ENCODE measurements at regions not wholly inside any gene's neighbourhood (a gene's known extent, or its start where the extent isn't known, plus 50 kb on each side); places are given as distances from the start of the nearest gene placed in this dataset.

GRCh38 chr4:56241500-56241899 lies 145.8 kb downstream of the AASDH start:
- DNase-seq (ENCODE audit: low read depth in 2 of 2), result no peak

GRCh38 chr4:56240554-56241174 lies 146.6 kb downstream of the AASDH start:
- no peak for DNase-seq (ENCODE audit: low read depth in 2 of 2)

- DNase-seq (ENCODE audit: low read depth in 2 of 2), result no peak
These were observed 149.0 kb downstream of the AASDH start for GRCh38 chr4:56238251-56238650.

- DNase-seq (ENCODE audit: low read depth in 2 of 2), result no peak
These were observed 151.6 kb downstream of the AASDH start for GRCh38 chr4:56235725-56236124.

GRCh38 chr4:56235011-56235410 lies 152.3 kb downstream of the AASDH start:
- no peak for DNase-seq (ENCODE audit: low read depth in 2 of 2)

GRCh38 chr4:56234098-56234497 lies 153.2 kb downstream of the AASDH start:
- no peak for DNase-seq (ENCODE audit: low read depth in 2 of 2)

GRCh38 chr4:56231410-56231809 lies 155.9 kb downstream of the AASDH start:
- DNase-seq (ENCODE audit: low read depth in 2 of 2), result no peak

GRCh38 chr4:56229947-56230346 lies 157.3 kb downstream of the AASDH start:
- no peak for DNase-seq (ENCODE audit: low read depth in 2 of 2)

GRCh38 chr4:56227301-56227835 lies 159.9 kb downstream of the AASDH start:
- DNase-seq (ENCODE audit: low read depth in 2 of 2), result no peak

GRCh38 chr4:56226579-56226978 lies 160.7 kb downstream of the AASDH start:
- no peak for DNase-seq (ENCODE audit: low read depth in 2 of 2)

GRCh38 chr4:56224641-56225040 lies 162.7 kb downstream of the AASDH start:
- DNase-seq (ENCODE audit: low read depth in 2 of 2), result no peak

GRCh38 chr4:56222514-56222913 lies 164.8 kb downstream of the AASDH start:
- DNase-seq (ENCODE audit: low read depth in 2 of 2), result no peak

- no peak for DNase-seq (ENCODE audit: low read depth in 2 of 2)
These were observed 167.0 kb downstream of the AASDH start for GRCh38 chr4:56220261-56220660.

GRCh38 chr4:56219447-56219846 lies 167.8 kb downstream of the AASDH start:
- DNase-seq (ENCODE audit: low read depth in 2 of 2), result no peak

GRCh38 chr4:56218230-56218895 lies 168.9 kb downstream of the AASDH start:
- DNase-seq (ENCODE audit: low read depth in 2 of 2), result no peak

- DNase-seq (ENCODE audit: low read depth in 2 of 2), result no peak
These were observed 169.9 kb downstream of the AASDH start for GRCh38 chr4:56217343-56217890.

- DNase-seq (ENCODE audit: low read depth in 2 of 2), result no peak
These were observed 171.4 kb downstream of the AASDH start for GRCh38 chr4:56215901-56216300.

- DNase-seq (ENCODE audit: low read depth in 2 of 2), result no peak
These were observed 172.0 kb downstream of the AASDH start for GRCh38 chr4:56215141-56215783.

GRCh38 chr4:56213543-56213942 lies 173.7 kb downstream of the AASDH start:
- DNase-seq (ENCODE audit: low read depth in 2 of 2), result no peak

- no peak for DNase-seq (ENCODE audit: low read depth in 2 of 2)
These were observed 174.5 kb downstream of the AASDH start for GRCh38 chr4:56212774-56213173.

GRCh38 chr4:56211202-56211601 lies 176.1 kb downstream of the AASDH start:
- DNase-seq (ENCODE audit: low read depth in 2 of 2), result no peak

- no peak for DNase-seq (ENCODE audit: low read depth in 2 of 2)
These were observed 176.9 kb downstream of the AASDH start for GRCh38 chr4:56210397-56210796.

GRCh38 chr4:56209767-56210166 lies 177.5 kb downstream of the AASDH start:
- DNase-seq (ENCODE audit: low read depth in 2 of 2), result no peak
